Stimulated activated CD4-positive, alpha-beta T cell treated with anti-CD3 and anti-CD28 coated beads, Interleukin-4, amount 100 ng/mL, for 1 hour (primary cell): ENCODE measurements at regions not wholly inside any gene's neighbourhood (a gene's known extent, or its start where the extent isn't known, plus 50 kb on each side); places are given as distances from the start of the nearest gene placed in this dataset.

Experiments used
- DNase-seq: peaks from one replicate; pipeline ENCODE4 v3.0.0-alpha.2; 2020

DNA sequence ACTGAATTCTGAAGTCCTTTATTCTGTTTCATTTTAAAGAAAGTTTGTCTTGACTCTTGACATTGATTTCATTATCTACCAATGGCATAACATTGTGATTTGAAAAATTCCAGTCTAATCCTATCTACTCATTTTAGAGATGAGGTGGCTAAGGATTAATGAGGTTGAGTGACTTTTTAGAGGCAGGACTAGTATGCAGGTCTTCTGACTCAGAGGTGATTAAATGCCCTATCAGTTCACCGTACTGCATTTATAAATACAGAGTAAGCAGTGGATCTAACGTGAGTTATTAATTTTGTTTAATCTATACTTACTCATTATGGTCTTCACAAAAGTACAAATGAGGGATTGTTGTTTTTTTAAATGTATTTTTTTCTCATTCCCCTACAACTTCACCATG lies 277.6 kb downstream of the PTBP2 start:
- no peak for DNase-seq

DNA sequence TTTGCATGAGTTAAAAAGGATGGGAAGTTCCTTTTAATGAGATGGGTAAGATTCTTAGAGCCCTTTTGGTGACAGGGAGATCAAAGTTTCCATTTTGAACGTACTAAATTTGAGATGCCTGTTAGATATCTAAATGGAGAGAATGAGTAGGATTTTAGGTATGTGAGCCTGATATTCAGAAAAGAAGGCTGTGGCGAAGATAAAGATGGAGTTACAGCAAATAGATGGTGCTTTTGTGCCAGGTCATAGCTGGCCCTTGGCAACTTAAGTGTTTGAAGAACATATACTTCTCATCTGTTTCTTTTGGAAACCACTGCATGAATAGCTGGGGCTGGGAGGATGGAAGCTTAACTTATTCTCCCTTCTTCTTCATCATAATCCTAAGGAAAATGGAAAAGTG lies 282.5 kb downstream of the PTBP2 start:
- DNase-seq: no peak

DNA sequence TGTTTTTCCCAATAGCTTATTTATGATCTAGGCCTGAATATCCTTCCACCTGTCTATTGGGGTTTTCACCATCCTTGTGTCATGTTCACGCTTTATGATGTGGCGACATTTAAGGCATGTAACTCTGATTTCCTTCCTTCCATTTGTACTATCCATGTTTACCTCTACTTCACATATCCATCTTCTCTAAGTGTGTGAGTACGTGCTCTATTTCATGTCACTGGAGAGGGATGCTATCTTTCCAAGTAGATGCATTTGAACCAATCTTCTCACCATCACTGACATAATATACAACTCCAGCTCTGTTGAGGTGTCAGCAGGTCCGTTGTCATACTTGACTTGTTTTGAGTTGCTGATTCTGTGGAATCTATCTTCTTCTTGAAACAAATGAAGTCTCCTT lies 283.2 kb downstream of the PTBP2 start:
- DNase-seq: no peak

DNA sequence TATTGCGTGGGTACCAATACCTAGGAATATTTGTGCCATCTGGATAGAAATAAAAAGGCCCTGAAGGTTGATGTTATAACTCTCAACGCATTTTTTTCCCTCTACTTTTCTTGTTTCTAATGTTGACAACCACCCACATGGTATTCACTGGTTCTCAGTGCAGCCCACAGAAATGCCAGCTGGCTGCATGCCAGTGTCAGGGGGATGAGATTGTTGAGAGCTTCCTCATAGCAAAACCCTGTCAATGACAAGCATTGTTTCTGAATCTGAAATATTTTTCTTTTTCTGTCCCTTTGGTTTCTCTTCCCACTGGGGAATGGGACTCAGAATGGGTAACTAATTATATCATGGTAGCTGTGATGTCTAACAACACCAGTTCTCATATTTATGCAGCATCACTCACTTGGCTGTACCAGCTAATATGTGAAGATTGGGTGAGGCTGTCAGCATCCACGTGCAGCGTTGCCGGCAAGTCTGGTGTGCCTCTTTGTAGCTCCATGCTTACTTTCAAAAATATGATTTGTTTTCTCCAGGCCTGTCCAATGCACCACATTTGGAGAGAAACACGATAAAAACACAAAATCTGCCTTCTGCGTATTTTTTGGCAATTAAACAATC lies 284.6 kb downstream of the PTBP2 start:
- no peak for DNase-seq

DNA sequence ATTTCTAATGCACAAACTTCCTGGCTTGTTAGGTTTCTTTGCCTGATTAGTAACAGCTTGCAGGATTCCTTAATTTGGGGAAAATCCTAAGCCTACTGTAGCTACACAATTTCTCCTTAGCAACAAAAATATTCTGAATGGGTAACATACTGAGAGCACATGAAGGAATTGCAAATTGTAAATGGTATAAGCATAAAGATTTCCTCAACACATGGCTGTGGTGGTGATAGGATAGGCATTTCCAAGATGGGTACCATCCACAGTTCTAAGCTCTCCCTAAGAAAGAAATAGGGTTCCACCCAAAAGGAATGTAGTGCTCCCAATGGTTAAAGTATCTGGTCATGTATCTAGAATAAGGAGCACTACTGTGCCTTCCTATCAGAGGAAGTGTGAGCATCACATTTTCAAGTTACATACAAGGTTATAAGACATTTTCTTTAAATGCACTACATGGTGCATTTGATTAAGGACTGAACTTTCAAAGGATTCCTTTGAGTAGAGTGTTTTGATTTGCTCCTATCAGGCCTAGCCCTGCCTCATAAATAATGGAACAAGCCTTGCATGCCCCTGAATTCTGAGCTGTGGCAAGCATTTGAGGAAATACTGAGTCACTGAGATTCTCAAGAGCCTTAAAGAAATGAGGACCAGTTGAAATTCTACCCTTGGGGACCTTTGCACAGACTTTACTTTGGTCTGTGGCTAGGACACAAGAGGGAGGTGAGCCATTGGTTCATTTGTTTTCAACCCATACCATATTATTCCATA lies 286.4 kb downstream of the PTBP2 start:
- DNase-seq: no peak

DNA sequence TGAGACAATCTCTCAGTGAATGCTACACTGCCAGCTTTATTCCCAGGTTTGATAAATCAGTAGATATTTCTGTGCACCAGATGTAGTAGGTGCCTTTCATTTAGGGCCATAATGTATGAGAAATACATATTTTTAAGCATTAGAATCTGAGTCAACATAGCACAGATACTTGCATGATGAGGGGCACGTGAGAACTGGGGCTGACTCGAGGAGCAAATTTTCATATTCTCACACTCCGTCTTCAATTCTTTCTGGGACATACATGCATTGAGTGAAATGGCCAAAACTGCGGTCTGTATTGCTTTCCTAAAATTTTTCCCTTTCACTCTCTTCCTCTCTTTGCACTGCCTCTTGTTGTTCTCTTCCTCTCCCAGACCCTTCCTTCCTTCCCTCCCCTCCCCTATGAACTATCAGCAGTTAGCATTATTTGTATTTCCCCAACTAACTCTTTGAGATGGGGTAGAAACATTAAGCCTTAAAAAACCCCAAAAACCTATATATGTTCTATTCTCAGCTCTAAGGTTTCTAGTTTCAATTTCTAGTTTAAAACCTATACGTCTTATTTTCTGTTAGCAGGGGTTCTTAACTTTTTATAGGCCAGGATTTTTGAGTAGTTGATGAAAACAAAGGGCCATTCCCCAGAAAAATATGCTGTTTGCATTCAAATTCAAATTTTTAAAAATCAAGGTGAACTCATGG lies 289.1 kb downstream of the PTBP2 start:
- no peak for DNase-seq

DNA sequence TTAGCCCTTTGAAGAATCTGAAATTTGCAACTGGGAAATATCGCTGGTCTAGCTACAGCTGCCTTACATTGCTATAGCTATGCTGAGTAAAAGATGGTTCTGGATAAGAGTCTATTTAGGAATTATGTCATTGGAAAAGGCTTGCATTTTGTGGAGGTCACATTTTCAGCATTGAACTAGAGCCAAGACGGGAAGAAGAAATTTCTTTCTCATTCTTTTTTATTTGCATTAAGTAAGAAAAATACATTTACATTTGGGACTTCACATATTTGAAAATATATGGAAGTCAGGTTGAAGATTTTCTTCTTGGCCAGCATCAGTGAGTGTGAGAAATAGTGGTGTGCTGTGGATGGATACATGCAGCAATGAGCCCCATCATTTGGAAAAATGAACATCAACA lies 291.6 kb downstream of the PTBP2 start:
- DNase-seq: no peak

DNA sequence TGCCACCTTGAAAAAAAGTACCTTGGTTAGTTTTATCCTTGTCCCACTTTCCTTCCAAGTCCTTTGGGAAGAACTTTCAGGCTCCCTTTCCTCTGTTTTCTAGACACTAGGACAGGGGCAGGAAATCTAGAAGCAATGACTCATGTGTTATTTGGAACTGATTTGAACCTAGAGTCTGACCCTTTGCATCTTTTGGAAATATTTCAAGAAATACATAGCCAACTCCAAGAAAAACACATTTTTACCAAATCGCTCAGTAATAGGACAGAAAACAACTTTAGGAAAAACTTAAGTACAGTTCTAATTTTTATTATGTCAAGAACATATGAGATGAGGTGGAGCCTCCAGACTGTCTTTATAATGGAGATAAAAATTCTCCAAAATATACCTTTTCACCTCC lies 292.4 kb downstream of the PTBP2 start:
- DNase-seq: no peak

DNA sequence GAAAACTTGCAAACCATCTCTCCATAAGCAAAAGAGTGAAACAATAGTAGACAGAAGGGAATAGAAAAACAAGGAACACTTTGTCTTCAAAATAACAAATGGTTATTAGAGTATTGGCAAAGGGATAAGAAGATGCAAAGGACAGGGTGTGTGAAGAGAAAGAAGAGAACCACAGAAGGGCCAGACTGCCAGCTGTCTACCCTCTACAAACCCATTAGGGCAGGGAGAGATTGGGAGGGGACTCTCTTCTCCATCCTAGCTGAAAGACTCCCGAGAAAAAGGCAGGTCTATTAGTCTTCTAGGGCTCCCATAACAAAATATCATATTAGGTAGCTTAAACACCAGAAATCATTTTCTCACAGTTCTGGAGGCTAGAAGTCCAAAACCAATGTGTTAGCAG lies 292.8 kb downstream of the PTBP2 start:
- DNase-seq: no peak

DNA sequence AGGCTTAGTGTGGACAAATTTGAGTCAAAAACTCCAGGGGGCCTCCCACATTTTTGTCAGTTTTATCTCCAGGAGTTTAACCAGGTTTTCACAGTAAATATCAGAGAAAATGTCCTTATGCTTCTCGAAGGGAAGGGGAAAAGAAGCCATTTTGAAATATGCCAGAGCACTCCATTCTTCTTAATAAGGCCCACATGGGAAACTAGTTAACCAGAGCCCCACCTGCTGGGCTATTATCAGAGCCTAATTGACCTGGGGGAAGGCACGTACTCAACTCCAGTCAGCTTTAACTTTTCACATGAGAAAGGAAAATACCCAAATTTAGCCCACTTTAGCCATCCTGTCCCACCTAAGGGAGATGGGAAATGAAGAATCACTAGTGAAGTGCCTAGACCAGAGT lies 296.3 kb downstream of the PTBP2 start:
- no peak for DNase-seq
